ENCODE measurements at regions not wholly inside any gene's neighbourhood (a gene's known extent, or its start where the extent isn't known, plus 50 kb on each side); places are given as distances from the start of the nearest gene placed in this dataset.
"Not testable (repeated sequence)": the region's sequence is repeated elsewhere in the genome, so short reads cannot be mapped to it uniquely, and the experiment has no call there.

DNA sequence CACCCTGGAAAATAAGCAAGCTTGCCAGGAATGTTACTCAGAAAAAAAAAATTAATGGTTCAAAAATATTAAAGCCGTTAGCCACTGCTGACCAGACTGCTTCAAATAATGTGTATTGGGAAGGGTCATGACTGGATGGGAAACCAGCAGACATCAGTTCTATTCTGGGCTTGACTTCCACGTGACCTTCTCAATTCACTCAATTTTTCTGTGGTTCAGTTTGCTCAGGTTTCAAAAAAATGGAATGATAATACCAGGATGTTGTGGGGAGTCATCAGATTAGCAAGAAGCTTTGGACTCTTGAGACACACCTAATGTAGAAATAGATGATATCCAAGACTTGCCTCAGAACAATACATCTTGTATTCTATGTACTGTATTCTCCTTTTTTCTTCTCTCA, 541.9 kb upstream of the BOD1L1 start:
- no peak for DNase-seq (ENCODE audit: low read depth, low spot score)
- H3K4me3 ChIP-seq (ENCODE audit: low read length) = no peak overlapping the region

- H3K4me3 ChIP-seq (ENCODE audit: low read length); DNase-seq (ENCODE audit: low read depth, low spot score): not testable (repeated sequence)
These were observed 542.4 kb upstream of the BOD1L1 start for GRCh38 chr4:14169940-14170339.

DNA sequence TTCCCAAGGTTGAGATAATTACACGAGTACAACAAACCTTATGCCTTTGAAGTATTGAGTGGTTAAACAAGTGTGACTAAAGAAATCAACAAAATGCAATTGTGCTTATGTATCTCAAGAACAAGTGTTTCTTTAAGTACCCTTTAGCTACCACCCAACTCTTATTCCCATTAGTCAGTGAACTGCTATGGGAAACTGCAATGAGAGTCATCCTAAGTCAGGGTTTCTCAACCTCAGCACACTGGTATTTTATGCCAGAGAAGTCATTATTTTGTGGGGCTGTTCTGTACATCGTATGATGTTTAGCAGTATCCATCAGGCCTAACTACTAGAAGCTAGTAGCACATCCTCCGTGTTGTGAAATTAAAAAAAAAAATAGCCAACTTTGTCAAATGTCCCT, 549.1 kb upstream of the BOD1L1 start:
- no peak overlapping the region for H3K4me3 ChIP-seq (ENCODE audit: low read length)
- DNase-seq (ENCODE audit: low read depth, low spot score) = no peak

GRCh38 chr4:14177987-14178386, 550.5 kb upstream of the BOD1L1 start:
- H3K4me3 ChIP-seq (ENCODE audit: low read length) = no peak overlapping the region
- DNase-seq (ENCODE audit: low read depth, low spot score) = peak; percentile 6

GRCh38 chr4:14178421-14178820, 550.9 kb upstream of the BOD1L1 start:
- no peak overlapping the region for H3K4me3 ChIP-seq (ENCODE audit: low read length)
- DNase-seq (ENCODE audit: low read depth, low spot score) = peak; percentile 77

- no peak for DNase-seq (ENCODE audit: low read depth, low spot score)
- H3K4me3 ChIP-seq (ENCODE audit: low read length) = no peak overlapping the region
These were observed 552.6 kb upstream of the BOD1L1 start for GRCh38 chr4:14180166-14180565.

DNA sequence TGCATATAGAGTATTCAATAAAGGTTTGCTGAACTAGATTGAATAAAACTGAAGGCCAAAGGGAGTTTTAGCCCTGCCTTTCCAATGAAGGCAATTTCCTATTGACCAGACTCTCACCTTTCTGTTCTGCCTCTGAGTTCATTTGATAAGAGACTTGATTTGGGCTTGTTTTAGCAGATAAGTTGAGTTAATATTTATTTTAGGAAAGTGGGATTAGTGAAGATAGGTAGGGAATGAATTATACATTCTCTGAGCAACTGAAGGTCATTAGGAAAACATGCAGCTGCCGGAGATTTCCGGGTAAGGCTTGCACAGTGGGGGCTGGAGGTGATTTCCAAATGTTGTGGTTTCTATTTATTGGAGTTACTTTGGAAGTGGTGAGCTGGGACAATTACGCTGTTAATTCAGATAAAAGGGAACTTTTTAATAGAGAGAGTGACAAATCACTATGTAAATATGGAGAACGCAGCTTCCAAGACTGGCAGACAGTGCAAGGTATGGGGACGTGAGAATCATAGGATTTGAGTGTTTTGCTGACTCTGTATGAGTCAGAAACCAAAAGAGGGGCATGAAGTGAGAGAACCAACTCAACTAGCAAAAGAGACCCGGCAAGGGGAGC, 553.6 kb upstream of the BOD1L1 start:
- H3K4me3 ChIP-seq (ENCODE audit: low read length) = no peak overlapping the region
- DNase-seq (ENCODE audit: low read depth, low spot score) = no peak

DNA sequence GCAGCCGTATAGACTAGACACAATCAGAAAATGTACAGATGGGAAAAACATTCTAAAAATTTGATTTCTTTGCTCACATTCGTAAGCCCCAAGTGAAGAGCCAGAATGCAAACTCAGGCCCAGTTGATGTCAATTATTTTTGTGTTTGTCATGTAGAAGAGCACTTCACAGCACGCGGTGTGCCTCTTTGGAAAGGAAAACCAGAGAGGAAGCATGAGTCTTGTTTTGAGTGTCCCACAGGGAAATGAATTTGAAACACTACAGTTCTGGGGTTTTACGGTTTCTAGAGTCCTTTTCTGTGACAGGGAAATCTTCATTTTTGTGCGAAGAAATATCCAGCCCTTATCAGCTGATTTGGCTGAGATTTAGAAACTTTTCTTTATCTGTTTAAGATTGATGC, 554.6 kb upstream of the BOD1L1 start:
- no peak for DNase-seq (ENCODE audit: low read depth, low spot score)
- H3K4me3 ChIP-seq (ENCODE audit: low read length) = no peak overlapping the region

DNA sequence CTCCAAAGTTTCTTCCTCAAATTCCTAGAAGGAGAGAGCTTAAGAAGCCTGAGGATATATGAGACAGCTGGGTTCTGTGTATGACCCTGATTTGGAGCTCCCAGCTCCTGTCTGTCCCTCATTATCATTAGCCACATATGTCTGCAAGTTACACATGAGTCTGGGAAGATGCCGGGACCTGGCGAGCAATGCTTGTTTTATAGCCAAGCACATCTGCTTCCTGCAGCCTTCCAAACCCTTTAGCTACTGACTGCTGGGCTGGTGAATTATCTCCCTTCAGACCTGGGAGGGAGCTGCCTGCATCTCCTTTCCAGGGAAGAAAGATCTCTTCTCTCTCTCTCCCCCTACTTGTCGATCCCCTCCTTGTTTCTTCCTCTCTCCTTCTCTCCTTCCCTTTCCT, 556.7 kb upstream of the BOD1L1 start:
- no peak for DNase-seq (ENCODE audit: low read depth, low spot score)
- no peak overlapping the region for H3K4me3 ChIP-seq (ENCODE audit: low read length)

DNA sequence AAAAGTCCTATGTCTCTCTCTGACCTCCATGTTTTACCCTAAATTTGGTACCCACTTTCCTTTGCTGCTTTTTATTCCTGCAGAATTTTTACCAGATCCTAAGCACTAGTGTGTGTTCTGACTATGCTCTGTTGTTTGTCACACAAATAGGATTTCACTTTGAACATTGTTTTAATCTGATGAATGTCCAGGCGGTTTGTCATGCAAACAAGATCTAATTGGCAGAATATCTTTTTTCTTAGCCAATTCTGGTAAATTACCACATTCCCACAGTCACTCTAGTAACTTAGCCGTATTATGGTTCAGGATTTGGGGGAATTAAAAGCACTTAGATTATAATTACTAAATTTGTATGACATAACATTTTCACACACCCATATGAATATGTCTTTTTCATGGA, 557.2 kb upstream of the BOD1L1 start:
- no peak for DNase-seq (ENCODE audit: low read depth, low spot score)
- no peak overlapping the region for H3K4me3 ChIP-seq (ENCODE audit: low read length)

- H3K4me3 ChIP-seq (ENCODE audit: low read length) = no peak overlapping the region
- no peak for DNase-seq (ENCODE audit: low read depth, low spot score)
These were observed 560.7 kb upstream of the BOD1L1 start for GRCh38 chr4:14188214-14188613.

DNA sequence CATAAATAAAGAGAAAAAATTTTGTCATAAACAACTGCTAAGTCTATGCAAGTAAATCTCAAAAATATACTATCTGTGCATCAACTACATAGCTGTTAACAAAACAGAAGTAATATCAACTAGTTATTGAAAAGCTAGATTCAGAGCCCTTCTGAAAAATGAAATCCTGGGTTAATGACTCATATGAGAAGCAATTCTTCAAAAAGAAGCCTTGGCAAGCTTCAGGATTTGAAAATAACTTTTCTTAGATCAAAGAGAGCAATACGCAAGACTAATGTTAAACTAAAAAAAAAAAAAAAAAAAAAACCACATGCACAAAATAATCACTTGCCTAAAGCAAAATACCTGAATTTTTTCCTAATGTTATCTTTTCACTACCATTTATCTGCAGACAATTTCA, 566.1 kb upstream of the BOD1L1 start:
- DNase-seq (ENCODE audit: low read depth, low spot score) = no peak
- H3K4me3 ChIP-seq (ENCODE audit: low read length) = no peak overlapping the region

- peak; percentile 4 for DNase-seq (ENCODE audit: low read depth, low spot score)
- H3K4me3 ChIP-seq (ENCODE audit: low read length) = no peak overlapping the region
These were observed 568.6 kb upstream of the BOD1L1 start for GRCh38 chr4:14196131-14196530.

- DNase-seq (ENCODE audit: low read depth, low spot score) = no peak
- no peak overlapping the region for H3K4me3 ChIP-seq (ENCODE audit: low read length)
These were observed 587.7 kb upstream of the BOD1L1 start for GRCh38 chr4:14215116-14215770.

DNA sequence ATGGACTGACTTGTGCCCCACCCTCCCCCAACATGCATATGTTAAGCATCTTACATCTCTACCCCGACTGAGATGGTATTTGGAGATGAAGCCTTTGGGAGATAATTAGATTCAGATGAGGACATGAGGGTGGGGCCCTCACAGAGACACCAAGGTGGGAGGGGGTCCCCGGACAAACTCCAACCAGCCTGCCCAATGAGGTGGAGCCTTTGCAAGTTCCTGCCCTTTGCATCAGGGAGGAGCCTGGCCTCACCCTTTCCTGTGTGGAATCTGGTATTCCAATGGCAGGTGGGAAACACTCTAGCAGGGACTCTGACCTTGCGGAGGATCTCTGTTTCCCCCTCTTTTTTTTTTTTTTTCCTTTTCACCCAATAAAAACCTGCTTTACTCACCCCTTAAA, 589.9 kb upstream of the BOD1L1 start:
- DNase-seq (ENCODE audit: low read depth, low spot score) = no peak
- no peak overlapping the region for H3K4me3 ChIP-seq (ENCODE audit: low read length)

DNA sequence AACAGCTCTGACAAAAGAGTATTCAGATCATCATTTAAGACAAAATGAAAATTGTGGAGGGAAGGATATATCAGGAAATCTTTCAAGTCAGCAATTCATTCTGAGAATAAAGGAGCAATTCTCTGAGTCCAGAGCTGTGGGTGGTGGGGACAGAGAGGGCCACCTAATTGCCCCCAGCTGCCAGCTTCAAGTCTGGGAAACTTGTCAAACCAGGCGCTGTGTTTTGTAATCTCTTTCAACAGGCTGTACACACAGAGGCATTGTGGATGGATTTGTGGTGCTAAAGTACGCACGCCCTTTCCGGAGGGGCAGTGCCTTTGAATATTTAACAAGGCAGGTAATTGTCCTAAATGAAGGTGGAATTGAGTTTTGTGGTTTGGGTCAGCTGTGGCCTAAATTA, 591.1 kb upstream of the BOD1L1 start:
- DNase-seq (ENCODE audit: low read depth, low spot score) = no peak
- no peak overlapping the region for H3K4me3 ChIP-seq (ENCODE audit: low read length)

- H3K4me3 ChIP-seq (ENCODE audit: low read length) = no peak overlapping the region
- no peak for DNase-seq (ENCODE audit: low read depth, low spot score)
These were observed 593.7 kb upstream of the BOD1L1 start for GRCh38 chr4:14221176-14221575.

DNA sequence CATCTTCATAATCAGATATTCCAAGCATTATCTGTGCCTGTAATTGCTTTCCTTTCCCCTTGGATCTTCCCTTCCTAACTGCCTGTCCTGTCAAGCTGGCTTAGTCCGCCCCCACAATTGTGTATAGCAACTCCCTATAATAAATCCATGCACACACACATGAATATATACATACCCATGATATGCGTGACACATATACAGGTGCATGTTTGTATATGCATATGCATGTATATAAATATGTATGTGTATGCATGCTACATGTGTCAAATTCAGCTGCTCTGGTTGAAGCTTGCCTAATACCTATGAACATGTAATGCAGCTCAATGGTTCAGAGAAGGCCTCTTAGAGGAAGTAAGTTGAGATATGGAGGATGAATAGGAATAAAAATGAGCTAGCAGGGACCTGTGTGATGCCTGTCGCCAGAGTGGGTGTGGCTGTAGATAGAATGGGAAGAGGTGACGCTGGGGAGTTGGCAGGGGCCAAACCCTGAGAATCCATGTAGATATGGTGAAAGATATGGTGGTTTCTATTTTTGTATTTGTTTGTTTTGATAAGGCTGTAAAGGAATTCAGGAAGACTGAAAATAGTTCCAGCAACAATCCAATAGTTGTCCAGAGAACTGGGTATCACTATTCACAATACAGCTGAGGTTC, 595.0 kb upstream of the BOD1L1 start:
- no peak for DNase-seq (ENCODE audit: low read depth, low spot score)
- H3K4me3 ChIP-seq (ENCODE audit: low read length) = no peak overlapping the region

DNA sequence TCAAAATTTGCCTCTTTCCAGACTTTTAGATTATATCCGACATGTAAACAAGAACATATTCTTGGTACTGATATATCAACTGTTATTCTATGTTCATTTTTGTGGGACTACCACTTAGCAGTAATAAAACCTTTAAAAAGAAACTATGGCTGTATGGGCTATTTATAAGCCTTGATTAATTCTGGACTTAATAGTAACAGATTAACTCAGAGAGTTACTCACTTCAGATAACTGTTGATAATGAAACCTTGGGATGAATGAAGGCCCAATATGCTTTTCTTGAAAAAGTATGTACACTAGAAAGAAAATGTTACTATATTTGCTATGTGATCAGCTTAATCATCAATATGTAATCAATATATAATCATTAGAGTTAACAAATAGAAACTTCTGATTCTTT, 595.9 kb upstream of the BOD1L1 start:
- DNase-seq (ENCODE audit: low read depth, low spot score) = no peak
- H3K4me3 ChIP-seq (ENCODE audit: low read length) = no peak overlapping the region

GRCh38 chr4:14225688-14226207, 598.2 kb upstream of the BOD1L1 start:
- DNase-seq (ENCODE audit: low read depth, low spot score) = no peak
- no peak overlapping the region for H3K4me3 ChIP-seq (ENCODE audit: low read length)

DNA sequence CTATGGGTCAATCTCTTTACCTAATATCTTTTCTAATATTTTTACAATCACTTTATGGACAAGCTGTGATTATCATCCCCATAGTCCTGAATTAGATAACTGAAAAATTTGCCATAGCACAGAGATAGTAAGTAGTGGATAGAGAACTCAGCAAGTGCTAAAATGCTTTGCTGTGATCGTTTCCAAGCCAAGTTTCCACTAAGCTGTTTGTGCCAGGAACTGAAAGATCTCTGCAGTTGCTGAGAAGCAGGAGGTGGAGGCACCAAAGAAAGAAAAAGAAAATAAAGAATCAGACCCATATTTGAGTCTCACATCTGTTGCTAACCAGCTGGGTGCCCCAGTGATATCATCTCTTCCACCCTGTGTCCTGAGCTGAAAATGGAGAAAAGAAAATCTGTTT, 605.6 kb upstream of the BOD1L1 start:
- DNase-seq (ENCODE audit: low read depth, low spot score) = no peak
- no peak overlapping the region for H3K4me3 ChIP-seq (ENCODE audit: low read length)
